ENCODE measurements at regions not wholly inside any gene's neighbourhood (a gene's known extent, or its start where the extent isn't known, plus 50 kb on each side); places are given as distances from the start of the nearest gene placed in this dataset.

GRCh38 chr14:101215927-101216326 lies 312.4 kb upstream of the RTL1 start:
- DNase-seq (ENCODE audit: low read depth), result no peak

DNA sequence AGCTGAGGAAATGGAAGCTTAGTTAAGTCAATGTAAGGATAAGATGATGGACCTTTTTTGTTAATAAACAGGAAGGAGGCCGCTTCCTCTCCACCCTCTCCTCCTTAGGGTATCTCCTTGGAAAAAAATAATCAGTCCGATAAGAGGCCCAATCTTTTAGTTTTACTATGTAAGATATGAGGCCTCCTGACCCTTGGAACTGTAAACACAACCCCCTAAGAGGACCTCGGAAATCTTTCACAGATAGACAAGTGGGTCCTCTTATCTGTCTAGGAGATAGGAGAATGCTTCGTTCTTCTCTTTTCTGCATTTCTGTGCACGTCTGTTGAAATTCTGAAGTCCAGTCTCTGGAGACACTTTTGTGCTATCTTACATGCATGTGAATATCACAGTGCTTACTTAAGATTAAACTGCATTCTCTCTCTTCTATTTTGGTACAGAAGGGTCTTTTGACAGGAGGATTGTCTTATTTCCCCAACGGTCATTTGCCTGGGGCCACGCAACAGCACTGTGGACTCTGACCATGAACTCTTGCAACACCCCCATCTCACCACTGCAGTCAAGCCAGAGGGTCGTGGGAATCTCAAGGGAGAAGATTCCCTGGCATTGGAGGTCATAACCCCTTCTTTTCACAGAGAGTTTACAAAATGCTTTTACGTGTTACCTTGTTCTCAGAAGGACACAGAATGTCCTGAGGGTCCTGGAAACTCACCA lies 313.0 kb upstream of the RTL1 start:
- no peak for DNase-seq (ENCODE audit: low read depth)

GRCh38 chr14:101217080-101217463 lies 313.6 kb upstream of the RTL1 start:
- DNase-seq (ENCODE audit: low read depth), result no peak

- DNase-seq (ENCODE audit: low read depth), result no peak
These were observed 314.3 kb upstream of the RTL1 start for GRCh38 chr14:101217616-101218371.

GRCh38 chr14:101219896-101220703 lies 316.6 kb upstream of the RTL1 start:
- peak; percentile 38 for DNase-seq (ENCODE audit: low read depth)

- DNase-seq (ENCODE audit: low read depth), result no peak
These were observed 317.5 kb upstream of the RTL1 start for GRCh38 chr14:101220921-101221510.

- no peak for DNase-seq (ENCODE audit: low read depth)
These were observed 318.1 kb upstream of the RTL1 start for GRCh38 chr14:101221549-101222160.

DNA sequence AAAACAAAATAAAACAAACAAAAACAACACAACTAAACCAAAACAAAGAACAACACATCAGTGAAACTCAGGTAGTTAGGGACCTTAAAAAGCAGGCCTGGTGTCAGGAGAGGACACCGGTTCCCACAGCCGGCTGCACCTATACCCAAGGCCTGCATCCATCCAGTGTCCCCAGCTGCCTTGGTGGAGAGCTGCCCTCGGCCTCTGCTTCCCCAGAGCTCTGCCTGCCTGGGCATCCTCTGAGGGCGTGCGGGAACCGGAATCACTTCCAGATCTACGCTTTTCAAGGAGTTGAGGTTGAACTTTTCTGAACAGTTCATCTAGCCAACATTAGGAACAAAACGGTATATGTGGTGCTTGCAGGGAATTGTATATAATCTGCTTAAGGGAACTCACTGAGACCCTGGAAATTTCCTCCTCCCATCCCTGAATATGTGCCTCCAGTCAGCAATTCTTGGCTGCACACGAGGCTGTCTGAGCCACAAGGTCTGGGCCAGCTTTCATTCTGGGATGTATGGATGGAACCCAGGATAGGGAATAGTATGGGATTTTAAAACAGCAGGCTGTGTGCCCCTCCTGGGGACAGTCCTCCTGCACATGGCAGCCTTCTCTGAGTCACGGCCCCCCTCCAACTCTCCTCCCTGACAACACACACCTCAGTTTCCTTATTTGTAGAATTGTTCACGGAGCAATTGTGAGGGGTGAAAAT lies 319.0 kb upstream of the RTL1 start:
- no peak for DNase-seq (ENCODE audit: low read depth)

GRCh38 chr14:101223127-101223526 lies 319.6 kb upstream of the RTL1 start:
- DNase-seq (ENCODE audit: low read depth), result no peak

- no peak for DNase-seq (ENCODE audit: low read depth)
These were observed 320.1 kb upstream of the RTL1 start for GRCh38 chr14:101223561-101224162.

- DNase-seq (ENCODE audit: low read depth), result no peak
These were observed 321.0 kb upstream of the RTL1 start for GRCh38 chr14:101224356-101225156.

DNA sequence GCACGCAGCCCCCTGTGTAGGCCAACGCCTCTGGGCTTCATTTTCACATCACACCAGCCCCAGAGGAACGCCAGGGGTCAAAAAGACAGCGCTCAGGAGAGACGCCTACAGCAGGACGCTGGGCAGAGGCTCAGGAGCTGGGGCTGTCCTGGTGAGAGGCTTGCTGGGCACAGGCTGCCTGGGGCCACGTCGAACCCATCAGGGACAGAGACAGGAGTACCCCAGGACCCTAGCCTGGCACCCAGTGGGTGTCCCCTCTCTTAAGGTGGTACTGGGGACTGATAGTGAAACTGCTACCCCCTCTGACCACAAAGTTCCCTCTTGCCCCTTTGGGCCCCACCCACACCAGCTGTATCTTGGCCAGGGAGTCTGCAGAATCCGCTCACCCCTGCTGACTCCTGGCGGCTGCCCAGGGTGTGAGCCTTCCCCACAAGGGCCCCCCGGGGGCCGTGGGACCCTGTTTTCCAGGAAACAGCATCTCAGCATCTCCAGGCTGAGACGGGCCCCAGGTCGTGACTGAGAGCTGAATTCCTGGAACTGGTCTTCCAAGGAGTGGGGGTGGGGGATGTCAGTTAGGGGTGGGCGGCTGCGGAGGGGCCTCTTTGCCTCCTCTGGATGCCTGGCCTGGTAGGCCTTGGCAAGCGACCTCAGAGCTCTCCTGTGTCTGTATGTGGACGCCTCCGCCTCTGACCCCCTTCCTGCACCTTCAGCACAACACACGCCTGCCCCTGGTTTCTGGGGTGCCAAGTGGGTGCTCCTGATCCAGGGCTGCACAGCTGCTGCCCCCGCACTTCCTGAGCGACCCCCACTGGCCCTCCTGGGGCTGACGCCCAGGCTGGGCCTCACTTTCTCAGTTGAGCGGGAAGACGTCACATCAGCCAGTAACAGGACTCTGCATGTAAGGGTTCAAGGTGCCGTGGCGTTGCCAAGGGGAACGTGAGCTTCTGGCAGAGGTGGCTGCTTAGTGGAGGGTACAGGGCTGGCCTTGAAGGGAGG lies 321.9 kb upstream of the RTL1 start:
- no peak for DNase-seq (ENCODE audit: low read depth)

GRCh38 chr14:101226265-101226602 lies 322.7 kb upstream of the RTL1 start:
- DNase-seq (ENCODE audit: low read depth), result no peak

DNA sequence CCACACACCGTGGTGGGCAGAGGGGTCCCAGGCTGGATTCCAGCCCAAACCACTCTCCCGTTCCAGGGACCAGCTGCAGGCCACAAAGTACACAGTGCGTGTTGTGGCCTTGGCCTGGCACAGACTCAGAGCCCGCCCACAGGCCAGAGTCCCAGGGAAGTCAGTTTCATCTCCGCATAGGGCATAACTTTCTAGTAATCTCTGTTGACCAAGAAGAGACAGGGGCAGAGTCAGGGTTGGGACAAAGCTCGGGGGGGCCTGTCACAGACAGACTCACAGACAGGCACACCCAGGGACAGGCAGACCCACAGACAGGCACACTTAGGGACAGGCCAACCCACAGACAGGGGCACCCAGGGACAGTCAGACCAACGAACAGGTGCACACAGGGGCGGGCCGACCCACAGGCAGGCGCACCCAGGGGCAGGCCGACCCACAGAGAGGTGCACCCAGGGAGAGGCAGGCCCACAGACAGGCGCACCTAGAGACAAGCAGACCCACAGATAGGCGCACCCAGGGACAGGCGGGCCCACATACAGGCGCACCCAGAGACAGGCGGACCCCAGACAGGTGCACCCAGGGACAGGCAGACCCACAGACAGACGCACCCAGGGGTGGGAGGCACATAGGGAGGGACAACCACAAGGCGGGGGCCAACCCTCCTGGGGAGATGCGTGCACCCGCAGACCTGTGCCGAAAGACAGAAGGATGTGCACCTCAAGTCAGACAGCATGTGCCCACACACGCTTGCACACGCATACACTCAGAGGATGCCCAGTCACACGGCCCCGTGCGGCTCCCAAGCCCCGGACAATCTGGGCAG lies 323.3 kb upstream of the RTL1 start:
- no peak for DNase-seq (ENCODE audit: low read depth)

- DNase-seq (ENCODE audit: low read depth), result no peak
These were observed 324.4 kb upstream of the RTL1 start for GRCh38 chr14:101227611-101228594.

- DNase-seq (ENCODE audit: low read depth), result no peak
These were observed 325.5 kb upstream of the RTL1 start for GRCh38 chr14:101228949-101229541.
